Stimulated activated naive CD8-positive, alpha-beta T cell treated with anti-CD3 and anti-CD28 coated beads, Interleukin-15, Interleukin-2, amounts not matched to agents 100 U/mL and 50 U/mL, for 24 hours (primary cell): ENCODE measurements at regions not wholly inside any gene's neighbourhood (a gene's known extent, or its start where the extent isn't known, plus 50 kb on each side); places are given as distances from the start of the nearest gene placed in this dataset.
A peak's percentile ranks its signal among the peaks of the same experiment; 100 is the strongest.
"Not testable (repeated sequence)": the region's sequence is repeated elsewhere in the genome, so short reads cannot be mapped to it uniquely, and the experiment has no call there.

Source experiments
- ATAC-seq: fragments of 150-1000 bp; cut with Tn5 transposase; one replicate; pipeline ENCODE4 v1.10.0; 2021
- DNase-seq: peaks from one replicate; pipeline ENCODE4 v3.0.0; 2021

- DNase-seq = no peak
- no peak for ATAC-seq
These were observed 66.7 kb upstream of the MYO3A start for GRCh38 chr10:25867321-25867720.

GRCh38 chr10:25869067-25869591 is 64.9 kb upstream of the MYO3A start:
- ATAC-seq = no peak

GRCh38 chr10:25869609-25870008 is 64.4 kb upstream of the MYO3A start:
- DNase-seq (no peak), ATAC-seq (no peak)

More at GRCh38 chr10:25869067-25869591, 64.9 kb upstream of the MYO3A start:
- DNase-seq = no peak

GRCh38 chr10:25874402-25874801 is 59.6 kb upstream of the MYO3A start:
- ATAC-seq, DNase-seq: not testable (repeated sequence)

- ATAC-seq (peak; percentile 40), DNase-seq (peak; percentile 75)
These were observed 58.4 kb upstream of the MYO3A start for GRCh38 chr10:25875556-25876165.

GRCh38 chr10:25877296-25877695 is 56.7 kb upstream of the MYO3A start:
- DNase-seq = no peak
- no peak for ATAC-seq
